Mucosa of descending colon (tissue), 3 donors: ENCODE measurements at regions not wholly inside any gene's neighbourhood (a gene's known extent, or its start where the extent isn't known, plus 50 kb on each side); places are given as distances from the start of the nearest gene placed in this dataset.
"Not testable (repeated sequence)": the region's sequence is repeated elsewhere in the genome, so short reads cannot be mapped to it uniquely, and the experiment has no call there.

Experiments
- ATAC-seq: fragments of 200-7000 bp; cut with Tn5 transposase; one replicate; pipeline ENCODE4 v1.9.1; 2020; ENCODE audit warnings: mild to moderate bottlenecking, moderate library complexity
- DNase-seq, 3 donors: peaks; one replicate each; pipeline ENCODE4 v3.0.0-alpha.2; 2020
- H3K36me3 ChIP-seq: fragments of 200-600 bp; one replicate; pipeline ENCODE4 v1.8.0; 2021; ENCODE audit warnings: low read depth, mild to moderate bottlenecking
- H3K4me1 ChIP-seq: fragments of 200-600 bp; one replicate; pipeline ENCODE4 v1.8.0; 2021; ENCODE audit warnings: low read depth, mild to moderate bottlenecking
- H3K4me3 ChIP-seq: fragments of 200-600 bp; one replicate; pipeline ENCODE4 v1.8.0; 2021; ENCODE audit warnings: mild to moderate bottlenecking
- H3K9me3 ChIP-seq: fragments of 200-600 bp; one replicate; pipeline ENCODE4 v1.8.0; 2021; ENCODE audit warnings: mild to moderate bottlenecking
- intact Hi-C, 2 donors: fragments of 100-400 bp; cut with DNase I in 1 of 2; cut with micrococcal nuclease in 1 of 2; formaldehyde crosslinking; loops; one replicate each; pipeline versions ENCODE4 v1.11.0 to v1.11.1; 2022; cut with DNase I, micrococcal nuclease
- TF ChIP-seq, protein P1 (sequence below): fragments of 200-600 bp; IDR thresholded peaks from one replicate; pipeline ENCODE4 v1.8.0; 2022; ENCODE audit warnings: antibody characterized with exemption, mild to moderate bottlenecking
- donor health status: DM: no; HTN: no; CAD: no; lungs with moderate emphysema.
- donor health status: DM: no; HTN: no; CAD: no.
- donor health status: DM: no; HTN: yes; CAD: no.

DNA sequence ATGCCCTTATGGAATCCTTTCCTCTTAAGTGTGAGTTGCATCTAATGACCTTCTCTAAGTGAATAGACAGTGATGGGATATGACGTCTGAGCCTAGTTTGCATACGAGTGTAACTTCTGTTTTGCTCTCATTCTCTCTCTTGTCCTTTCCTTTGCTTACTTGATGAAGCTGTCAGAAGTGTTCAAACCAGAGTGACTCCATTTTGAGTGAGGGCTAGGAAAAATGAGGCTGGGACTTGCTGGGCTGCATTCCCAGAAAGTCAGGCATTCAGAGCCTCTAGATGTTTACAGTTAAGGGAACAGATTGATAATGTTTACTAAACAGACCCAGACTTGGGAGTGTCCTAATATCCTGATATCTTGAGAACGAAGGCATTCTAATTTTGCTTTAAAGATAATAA lies 311.2 kb upstream of the SOX4 start:
- H3K4me3 ChIP-seq, DNase-seq, H3K36me3 ChIP-seq, H3K9me3 ChIP-seq, H3K4me1 ChIP-seq, ATAC-seq, intact Hi-C loops: not testable (repeated sequence)

DNA sequence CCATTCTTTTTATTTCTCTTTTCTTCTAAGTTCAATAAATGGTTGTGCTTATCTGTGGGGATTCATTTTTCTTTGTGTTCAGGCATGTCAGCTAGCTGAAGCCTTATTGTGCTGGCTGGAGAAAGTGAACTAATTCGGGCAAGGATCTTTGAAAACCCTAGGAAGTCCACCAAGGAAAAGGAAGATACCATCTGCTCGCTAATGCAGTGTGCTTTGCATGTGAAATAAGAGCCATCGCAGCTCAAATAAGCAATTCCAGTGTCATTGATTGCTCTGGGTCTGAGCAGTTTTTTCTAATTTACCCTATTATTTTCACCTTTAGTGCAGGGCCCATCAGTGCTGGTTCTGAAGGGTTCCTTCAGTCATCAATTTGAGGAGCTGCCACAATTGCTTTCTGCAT lies 309.4 kb upstream of the SOX4 start:
- Histone ChIP-seq H3K36me3 (no peaks in the 10 kb centered on the region), H3K9me3 (no peaks in the 10 kb centered on the region), H3K4me1 (no peaks in the 10 kb centered on the region), H3K4me3 (no peak overlapping the region)
- DNase-seq (no peak), ATAC-seq (no peak)
- TF ChIP-seq, protein P1, sequence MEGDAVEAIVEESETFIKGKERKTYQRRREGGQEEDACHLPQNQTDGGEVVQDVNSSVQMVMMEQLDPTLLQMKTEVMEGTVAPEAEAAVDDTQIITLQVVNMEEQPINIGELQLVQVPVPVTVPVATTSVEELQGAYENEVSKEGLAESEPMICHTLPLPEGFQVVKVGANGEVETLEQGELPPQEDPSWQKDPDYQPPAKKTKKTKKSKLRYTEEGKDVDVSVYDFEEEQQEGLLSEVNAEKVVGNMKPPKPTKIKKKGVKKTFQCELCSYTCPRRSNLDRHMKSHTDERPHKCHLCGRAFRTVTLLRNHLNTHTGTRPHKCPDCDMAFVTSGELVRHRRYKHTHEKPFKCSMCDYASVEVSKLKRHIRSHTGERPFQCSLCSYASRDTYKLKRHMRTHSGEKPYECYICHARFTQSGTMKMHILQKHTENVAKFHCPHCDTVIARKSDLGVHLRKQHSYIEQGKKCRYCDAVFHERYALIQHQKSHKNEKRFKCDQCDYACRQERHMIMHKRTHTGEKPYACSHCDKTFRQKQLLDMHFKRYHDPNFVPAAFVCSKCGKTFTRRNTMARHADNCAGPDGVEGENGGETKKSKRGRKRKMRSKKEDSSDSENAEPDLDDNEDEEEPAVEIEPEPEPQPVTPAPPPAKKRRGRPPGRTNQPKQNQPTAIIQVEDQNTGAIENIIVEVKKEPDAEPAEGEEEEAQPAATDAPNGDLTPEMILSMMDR, result no peak
- intact Hi-C loops, result no loop called here

DNA sequence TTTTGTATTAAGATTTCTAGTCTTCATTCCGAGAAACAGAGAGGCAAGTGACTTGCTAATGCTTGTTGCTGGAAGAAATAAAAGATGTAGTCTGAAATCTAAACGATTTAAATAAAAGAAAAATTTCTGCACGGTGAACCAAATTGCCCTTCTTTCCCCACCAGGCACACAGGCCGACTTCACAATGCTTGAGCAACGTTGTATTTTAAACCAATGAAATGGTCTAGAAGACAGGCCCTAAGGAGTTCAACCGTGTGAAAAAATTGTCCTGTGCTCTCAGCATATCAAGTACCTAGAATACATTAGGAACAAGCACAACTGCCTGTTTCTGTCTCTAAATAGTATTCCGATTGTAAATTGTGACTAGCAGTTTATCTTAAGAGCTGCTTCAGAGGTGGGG lies 308.8 kb upstream of the SOX4 start:
- H3K9me3 ChIP-seq, result no peaks in the 10 kb centered on the region
- ATAC-seq (no peak), DNase-seq (no peak)
- no peak overlapping the region for H3K4me3 ChIP-seq
- no peaks in the 10 kb centered on the region for H3K36me3 ChIP-seq
- intact Hi-C loops, result no loop called here
- H3K4me1 ChIP-seq, result no peaks in the 10 kb centered on the region
- TF ChIP-seq, protein P1, result no peak

DNA sequence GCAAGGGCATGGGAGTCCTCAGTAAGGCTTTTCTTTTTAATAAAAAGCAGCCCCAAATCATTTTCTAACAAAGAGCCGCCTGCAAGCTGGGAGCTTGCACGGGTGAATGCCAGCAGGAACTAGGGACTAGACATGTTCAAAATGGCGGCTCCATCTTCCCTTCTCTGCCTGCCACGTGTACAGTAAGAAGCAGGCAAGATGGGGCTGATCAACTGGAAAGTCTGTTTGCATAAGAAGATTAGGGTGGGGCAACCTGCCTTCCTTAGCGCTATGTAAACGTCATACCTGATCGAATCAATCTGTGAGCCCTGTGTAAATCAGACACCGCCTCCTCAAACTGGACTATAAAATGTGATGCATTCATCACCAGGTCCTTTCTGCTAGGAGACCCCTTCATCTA lies 299.4 kb upstream of the SOX4 start:
- DNase-seq (no peak), ATAC-seq (no peak)
- intact Hi-C loops, result no loop called here
- no peak overlapping the region for H3K4me3 ChIP-seq
- H3K36me3 ChIP-seq, result no peaks in the 10 kb centered on the region
- no peaks in the 10 kb centered on the region for H3K4me1 ChIP-seq
- TF ChIP-seq, protein P1, result no peak
- no peaks in the 10 kb centered on the region for H3K9me3 ChIP-seq

DNA sequence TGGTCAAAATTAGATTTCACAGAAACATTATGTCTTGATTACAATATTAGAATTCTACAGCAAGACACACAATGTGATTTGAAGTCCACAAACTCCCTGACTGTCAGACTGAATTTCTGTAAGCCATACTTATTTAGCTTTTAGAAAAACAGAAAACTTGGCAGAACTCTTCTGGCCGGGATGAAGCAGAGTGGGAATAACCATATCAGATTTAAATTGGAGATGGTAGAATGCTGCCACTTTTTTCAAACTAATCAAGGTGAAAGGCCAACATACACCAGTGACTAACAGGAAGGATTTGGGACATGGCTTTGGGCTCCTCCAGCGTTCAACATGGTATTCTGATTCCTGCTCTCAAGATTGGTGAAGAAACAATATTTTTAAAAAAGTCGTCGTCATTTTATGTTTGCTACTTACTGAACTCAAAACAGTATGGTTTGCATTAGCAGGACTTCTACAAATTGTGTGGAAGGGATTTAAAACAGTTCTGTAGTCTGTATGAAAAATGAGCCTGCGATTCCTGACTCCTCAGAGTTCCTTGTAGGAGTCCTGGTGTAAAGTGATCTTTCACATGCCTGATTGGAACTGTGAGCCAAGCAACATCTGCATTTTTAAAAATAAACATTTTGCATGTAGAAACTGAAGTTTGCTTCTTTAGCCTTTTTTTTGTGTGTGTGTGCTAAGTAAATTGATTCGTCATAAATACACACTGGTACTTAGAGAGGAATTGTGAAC lies 297.9 kb upstream of the SOX4 start:
- DNase-seq (no peak), ATAC-seq (no peak)
- Histone ChIP-seq H3K36me3 (no peaks in the 10 kb centered on the region), H3K4me3 (no peak overlapping the region), H3K4me1 (no peaks in the 10 kb centered on the region), H3K9me3 (no peaks in the 10 kb centered on the region)
- intact Hi-C loops, result no loop called here
- TF ChIP-seq, protein P1, result no peak

DNA sequence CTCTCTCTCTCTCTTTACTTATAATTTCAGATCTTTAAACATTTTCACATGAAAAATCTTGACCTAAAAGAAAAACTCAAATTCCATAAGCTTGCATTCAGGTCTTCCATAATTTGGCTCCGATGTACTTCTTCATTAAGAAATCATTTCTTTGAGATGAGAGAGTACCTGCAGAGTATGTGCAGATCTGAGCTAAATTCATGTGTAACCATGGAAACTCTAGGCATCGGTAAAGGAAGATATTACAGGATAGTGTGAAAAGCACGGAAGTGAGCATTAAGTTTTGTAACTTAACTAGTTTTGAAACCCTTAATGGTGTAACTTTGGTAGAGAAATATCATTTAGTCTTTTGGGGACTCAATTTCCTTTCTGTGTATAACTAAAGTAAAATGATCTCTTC lies 295.9 kb upstream of the SOX4 start:
- Histone ChIP-seq H3K9me3 (no peaks in the 10 kb centered on the region), H3K4me3 (no peak overlapping the region), H3K4me1 (no peaks in the 10 kb centered on the region), H3K36me3 (no peaks in the 10 kb centered on the region)
- TF ChIP-seq, protein P1, result no peak
- DNase-seq, result no peak
- intact Hi-C loops, result no loop called here
- no peak for ATAC-seq
